Left colon (tissue), 2 donors: ENCODE measurements at regions not wholly inside any gene's neighbourhood (a gene's known extent, or its start where the extent isn't known, plus 50 kb on each side); places are given as distances from the start of the nearest gene placed in this dataset.
"Not testable (repeated sequence)": the region's sequence is repeated elsewhere in the genome, so short reads cannot be mapped to it uniquely, and the experiment has no call there.

Experiments used
- ATAC-seq: fragments of 200-7000 bp; cut with Tn5 transposase; one replicate; pipeline ENCODE4 v1.9.1; 2020; ENCODE audit warnings: mild to moderate bottlenecking, moderate library complexity
- DNase-seq, 2 donors: peaks; one replicate each; pipeline ENCODE4 v3.0.0-alpha.2; 2020
- intact Hi-C, 2 donors: fragments of 100-400 bp; cut with DNase I in 1 of 2; cut with micrococcal nuclease in 1 of 2; formaldehyde crosslinking; loops; one replicate each; pipeline versions ENCODE4 v1.11.2 to v1.14.0; 2022; cut with DNase I, micrococcal nuclease
- donor health status: DM: no; HTN: no; CAD: no.
- donor health status: DM: yes; HTN: yes; CAD: no.

- intact Hi-C loops = no loop called here
- no peak for ATAC-seq
- no peak for DNase-seq
Measured at GRCh38 chr18:38256366-38256765, 690.8 kb upstream of the CELF4 start.

- intact Hi-C loops = no loop called here
- ATAC-seq = no peak
Measured at GRCh38 chr18:38250971-38251370, 685.4 kb upstream of the CELF4 start.

GRCh38 chr18:38244480-38244879, 678.9 kb upstream of the CELF4 start:
- ATAC-seq (no peak), DNase-seq (no peak)
- intact Hi-C loops = no loop called here

More at GRCh38 chr18:38250971-38251370, 685.4 kb upstream of the CELF4 start:
- DNase-seq = no peak

- ATAC-seq (no peak), DNase-seq (no peak)
- intact Hi-C loops = no loop called here
Measured at GRCh38 chr18:38243291-38243690, 677.7 kb upstream of the CELF4 start.

- ATAC-seq (no peak), DNase-seq (no peak)
- intact Hi-C loops = no loop called here
Measured at GRCh38 chr18:38241736-38242135, 676.1 kb upstream of the CELF4 start.

- no peak for ATAC-seq
Measured at GRCh38 chr18:38241216-38241615, 675.6 kb upstream of the CELF4 start.

GRCh38 chr18:38239606-38240005, 674.0 kb upstream of the CELF4 start:
- intact Hi-C loops = no loop called here
- DNase-seq = no peak
- no peak for ATAC-seq

More at GRCh38 chr18:38241216-38241615, 675.6 kb upstream of the CELF4 start:
- no peak for DNase-seq
- intact Hi-C loops = no loop called here

- intact Hi-C loops = no loop called here
- DNase-seq (no peak), ATAC-seq (no peak)
Measured at GRCh38 chr18:38237796-38238195, 672.2 kb upstream of the CELF4 start.

GRCh38 chr18:38221476-38222100, 656.0 kb upstream of the CELF4 start:
- DNase-seq (no peak), ATAC-seq (no peak)
- intact Hi-C loops = no loop called here

GRCh38 chr18:38198956-38199355, 633.4 kb upstream of the CELF4 start:
- intact Hi-C loops = no loop called here
- ATAC-seq = no peak
- no peak for DNase-seq

GRCh38 chr18:38198526-38198925, 632.9 kb upstream of the CELF4 start:
- ATAC-seq (no peak), DNase-seq (no peak)
- intact Hi-C loops = no loop called here

- intact Hi-C loops = no loop called here
- DNase-seq = no peak
- no peak for ATAC-seq
Measured at GRCh38 chr18:38186491-38186890, 620.9 kb upstream of the CELF4 start.

GRCh38 chr18:38174594-38174993, 609.0 kb upstream of the CELF4 start:
- intact Hi-C loops = no loop called here
- ATAC-seq = no peak
- no peak for DNase-seq

GRCh38 chr18:38174173-38174572, 608.6 kb upstream of the CELF4 start:
- ATAC-seq = no peak
- DNase-seq = no peak
- intact Hi-C loops = no loop called here

- intact Hi-C loops = no loop called here
- DNase-seq = no peak
- ATAC-seq = no peak
Measured at GRCh38 chr18:38170845-38171244, 605.2 kb upstream of the CELF4 start.

- ATAC-seq = no peak
- intact Hi-C loops = no loop called here
- no peak for DNase-seq
Measured at GRCh38 chr18:38167623-38168022, 602.0 kb upstream of the CELF4 start.

GRCh38 chr18:38153116-38153515, 587.5 kb upstream of the CELF4 start:
- ATAC-seq, intact Hi-C loops, DNase-seq: not testable (repeated sequence)

GRCh38 chr18:38116716-38117115, 551.1 kb upstream of the CELF4 start:
- DNase-seq (no peak), ATAC-seq (no peak)
- intact Hi-C loops = no loop called here

- ATAC-seq = no peak
- intact Hi-C loops = no loop called here
- no peak for DNase-seq
Measured at GRCh38 chr18:38115201-38115600, 549.6 kb upstream of the CELF4 start.

GRCh38 chr18:38087538-38087937, 521.9 kb upstream of the CELF4 start:
- no peak for ATAC-seq
- DNase-seq = no peak
- intact Hi-C loops = no loop called here

- ATAC-seq (no peak), DNase-seq (no peak)
- intact Hi-C loops = no loop called here
Measured at GRCh38 chr18:38081516-38081915, 515.9 kb upstream of the CELF4 start.
